ENCODE measurements at regions not wholly inside any gene's neighbourhood (a gene's known extent, or its start where the extent isn't known, plus 50 kb on each side); places are given as distances from the start of the nearest gene placed in this dataset.

DNA sequence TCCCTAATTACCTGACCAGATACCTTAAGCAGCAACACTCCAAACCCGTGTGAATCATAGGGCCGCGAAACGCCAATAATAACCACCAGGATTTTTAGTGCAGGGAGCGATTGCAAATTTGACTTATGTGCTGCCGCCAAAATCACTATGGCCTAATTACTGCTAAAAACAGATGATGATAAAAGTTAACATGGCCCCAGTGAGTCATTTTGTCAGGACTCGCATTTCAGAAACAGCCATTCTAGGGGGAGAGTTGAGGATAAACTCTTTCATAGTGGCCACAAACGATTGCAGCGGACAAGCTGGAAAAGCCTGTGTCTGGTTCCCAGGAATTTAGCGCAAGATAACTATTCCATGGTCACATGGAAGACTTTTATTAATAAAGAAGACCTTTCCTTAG, 103.4 kb downstream of the HLX start:
- H3K4me3 ChIP-seq (ENCODE audit: low read depth, low read length) = no peak overlapping the region
- TF ChIP-seq CTCF (IDR thresholded peaks at IDR 0.05; ENCODE audit: low read depth, low read length) = no peak

DNA sequence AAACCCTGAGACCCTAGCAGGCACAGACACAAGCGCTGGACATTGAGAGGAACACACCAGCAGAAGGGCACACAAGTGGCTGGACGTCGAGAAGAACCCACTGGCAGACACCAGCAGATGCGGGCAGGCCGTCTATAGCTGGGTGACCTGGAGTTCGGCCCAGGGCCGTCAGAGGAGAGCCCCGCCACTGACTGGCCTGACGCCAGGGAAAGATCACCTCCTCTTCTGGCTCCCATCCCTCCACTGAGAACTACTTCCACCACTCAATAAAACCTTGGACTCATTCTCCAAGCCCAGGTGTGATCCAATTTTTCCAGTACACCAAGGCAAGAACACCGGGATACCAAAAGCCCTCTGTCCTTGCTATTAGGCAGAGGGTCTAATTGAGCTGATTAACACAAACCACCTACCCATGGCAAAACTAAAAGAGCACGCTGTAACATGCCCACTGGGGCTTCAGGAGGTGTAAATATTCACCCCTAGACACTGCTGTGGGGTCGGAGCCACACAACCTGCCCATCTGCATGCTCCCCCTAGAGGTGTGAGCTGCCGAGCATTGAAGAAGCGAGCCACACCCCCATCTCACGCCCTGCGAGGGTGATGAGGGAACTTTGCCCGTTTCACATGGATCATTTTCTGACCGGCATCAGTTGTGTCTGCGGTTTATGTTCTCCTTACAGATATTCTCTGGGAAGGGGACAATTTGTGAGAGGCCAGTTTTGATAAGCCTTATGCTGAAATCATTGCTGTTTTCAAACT, 104.8 kb downstream of the HLX start:
- H3K4me3 ChIP-seq (ENCODE audit: low read depth, low read length) = no peak overlapping the region
- no peak for TF ChIP-seq CTCF (IDR thresholded peaks at IDR 0.05; ENCODE audit: low read depth, low read length)

DNA sequence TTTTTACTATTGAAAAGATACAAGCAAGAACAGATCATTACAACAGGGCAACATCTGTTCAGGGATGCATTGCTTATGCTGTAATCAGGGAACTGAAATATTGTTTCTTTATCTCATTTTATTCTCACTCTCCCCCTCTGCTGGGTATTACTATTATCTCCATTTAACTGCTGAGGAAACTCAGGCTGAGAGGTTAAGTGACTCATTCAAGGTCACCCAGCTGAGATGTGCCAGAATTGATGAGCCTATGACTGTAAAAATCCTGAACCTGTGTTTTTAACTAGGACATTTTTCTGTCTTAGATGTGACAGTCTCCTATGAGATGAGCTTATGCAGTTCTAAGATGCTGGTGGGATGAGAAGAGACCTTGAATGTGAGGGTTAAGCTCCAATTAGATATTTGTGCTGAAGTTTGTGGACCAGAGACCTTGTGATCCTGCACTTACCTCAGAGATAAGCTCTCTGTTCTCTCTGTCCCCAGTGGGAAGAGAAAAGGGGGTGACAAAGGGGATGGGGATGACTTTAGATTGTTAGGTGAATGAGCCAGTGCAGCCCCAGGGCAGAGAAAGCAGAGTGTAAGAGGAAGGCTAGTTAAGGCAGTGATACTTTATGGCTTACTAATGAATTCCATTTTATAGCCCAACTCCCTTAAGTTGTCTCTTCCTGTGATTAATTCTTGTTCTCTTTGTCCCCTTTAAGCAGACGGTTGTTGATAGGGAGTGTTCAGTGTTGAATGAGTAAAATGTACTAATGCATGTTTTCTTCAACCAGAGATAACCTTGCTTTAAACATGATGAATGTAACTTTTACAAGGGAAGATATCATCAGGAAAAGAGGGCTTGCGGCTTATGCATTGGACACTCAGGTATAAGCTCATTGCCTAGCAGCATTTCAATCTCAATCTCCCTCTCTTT, 111.4 kb downstream of the HLX start:
- no peak for TF ChIP-seq CTCF (IDR thresholded peaks at IDR 0.05; ENCODE audit: low read depth, low read length)

GRCh38 chr1:220991506-220991905, 112.3 kb downstream of the HLX start:
- no peak for TF ChIP-seq CTCF (IDR thresholded peaks at IDR 0.05; ENCODE audit: low read depth, low read length)
- H3K4me3 ChIP-seq (ENCODE audit: low read depth, low read length) = no peak overlapping the region

More for the DNA sequence above, 111.4 kb downstream of the HLX start:
- H3K4me3 ChIP-seq (ENCODE audit: low read depth, low read length) = no peak overlapping the region

- TF ChIP-seq CTCF (IDR thresholded peaks at IDR 0.05; ENCODE audit: low read depth, low read length) = no peak
- H3K4me3 ChIP-seq (ENCODE audit: low read depth, low read length) = no peak overlapping the region
Observed at GRCh38 chr1:220991959-220992704, 112.9 kb downstream of the HLX start.

- TF ChIP-seq CTCF (IDR thresholded peaks at IDR 0.05; ENCODE audit: low read depth, low read length) = no peak
- H3K4me3 ChIP-seq (ENCODE audit: low read depth, low read length) = no peak overlapping the region
Observed at GRCh38 chr1:220992705-220993052, 113.4 kb downstream of the HLX start.
